NCI-H774 (cell line): ENCODE measurements at regions not wholly inside any gene's neighbourhood (a gene's known extent, or its start where the extent isn't known, plus 50 kb on each side); places are given as distances from the start of the nearest gene placed in this dataset.
"Not testable (repeated sequence)": the region's sequence is repeated elsewhere in the genome, so short reads cannot be mapped to it uniquely, and the experiment has no call there.

Source experiments
- DNase-seq: peaks from one replicate; lab custom pipeline; 2025; lab: John Stamatoyannopoulos, UW

DNA sequence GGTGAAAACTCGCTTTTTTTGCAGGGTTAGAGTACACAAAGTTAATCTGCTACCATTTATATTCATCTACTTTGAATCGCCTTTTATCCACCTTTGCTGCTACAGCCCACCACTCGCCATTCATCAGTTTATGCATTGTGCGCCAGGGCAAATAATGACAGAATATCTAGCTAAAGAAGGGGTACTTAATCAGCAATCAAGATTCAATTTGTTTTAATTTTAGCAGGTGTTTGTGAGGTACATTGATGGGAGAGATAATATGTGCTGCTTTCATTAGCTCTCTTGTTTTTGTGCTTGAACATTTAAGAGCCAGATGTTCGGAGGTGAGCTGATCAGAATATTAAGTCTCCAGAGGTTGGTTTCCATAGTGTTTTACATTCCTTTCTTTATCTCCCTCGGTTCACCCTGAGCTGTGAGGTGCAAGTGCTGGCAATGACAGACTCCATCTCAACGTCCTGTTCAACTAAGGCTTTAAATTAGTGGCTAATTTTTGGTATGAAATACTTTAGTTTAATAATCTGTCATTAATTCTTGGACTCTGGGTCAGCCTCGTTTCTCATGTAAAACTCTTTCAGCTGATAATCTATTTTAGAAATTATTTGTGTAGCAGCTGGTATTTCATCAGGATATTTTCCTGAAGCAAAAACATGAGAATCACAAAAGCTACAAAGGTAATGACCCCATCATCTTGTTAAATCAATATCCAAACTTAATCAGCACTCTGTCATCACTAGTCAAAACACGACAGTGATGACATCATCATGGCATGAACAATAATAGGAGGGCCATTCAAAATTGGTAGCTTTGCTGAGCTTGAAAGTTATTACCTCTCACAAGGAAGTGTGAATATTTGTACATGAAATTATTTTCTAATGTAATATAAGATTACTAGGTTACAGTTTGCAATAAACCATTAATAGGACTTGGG is 479.9 kb upstream of the FANCL start:
- no peak for DNase-seq

DNA sequence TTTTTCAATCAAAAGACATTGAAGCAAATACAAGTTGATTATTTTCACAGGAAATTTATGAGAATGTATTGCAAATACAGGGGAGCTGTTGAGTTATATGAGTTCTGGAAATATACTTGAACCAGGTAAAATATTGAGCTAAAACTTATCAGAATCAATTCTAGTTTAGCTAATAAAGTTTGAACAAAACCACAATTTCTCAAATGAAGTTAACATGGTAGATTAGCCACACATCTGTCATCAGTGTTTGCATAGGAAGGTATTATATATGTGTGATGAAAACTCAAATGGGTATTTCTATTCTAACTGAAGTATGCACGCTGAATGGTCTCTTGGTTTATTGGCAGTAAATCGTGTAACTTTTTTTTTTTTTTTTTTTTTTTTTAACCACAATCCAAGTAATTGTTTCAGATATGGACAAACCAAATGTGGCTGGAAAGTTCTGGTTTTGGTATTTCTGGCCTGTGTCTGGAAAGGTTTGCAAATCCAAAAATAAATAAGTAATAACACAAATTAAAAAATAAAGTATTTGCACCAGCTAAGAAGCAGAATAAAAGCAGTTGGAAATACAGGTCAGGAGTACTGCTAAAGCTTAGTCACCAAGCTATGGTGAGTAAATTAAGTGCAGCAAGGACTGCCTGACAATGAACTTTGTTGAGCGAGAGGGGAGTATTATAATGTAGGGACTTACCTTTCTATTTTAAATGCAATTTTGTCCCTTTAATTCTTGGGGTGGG is 479.1 kb upstream of the FANCL start:
- DNase-seq, result no peak

GRCh38 chr2:58715344-58715743 is 474.2 kb upstream of the FANCL start:
- no peak for DNase-seq

DNA sequence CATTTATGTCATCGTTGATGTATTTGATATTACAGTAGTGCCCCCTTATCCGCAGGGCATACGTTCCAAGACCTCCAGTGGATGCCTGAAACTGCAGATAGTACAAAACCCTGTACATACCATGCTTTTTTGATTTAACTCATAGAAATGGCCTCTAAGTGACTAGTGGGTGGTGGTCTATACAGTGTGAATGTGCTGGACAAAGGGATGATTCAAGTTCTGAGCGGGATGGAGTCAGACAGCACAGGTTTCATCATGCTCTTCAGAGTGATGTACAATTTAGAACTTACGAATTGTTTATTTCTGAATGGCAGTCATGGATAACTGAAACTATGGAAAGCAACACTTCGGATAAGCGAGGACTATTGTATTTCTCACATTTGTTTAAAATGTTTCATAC is 473.1 kb upstream of the FANCL start:
- DNase-seq, result no peak

GRCh38 chr2:58710795-58711279 is 469.7 kb upstream of the FANCL start:
- DNase-seq, result no peak

DNA sequence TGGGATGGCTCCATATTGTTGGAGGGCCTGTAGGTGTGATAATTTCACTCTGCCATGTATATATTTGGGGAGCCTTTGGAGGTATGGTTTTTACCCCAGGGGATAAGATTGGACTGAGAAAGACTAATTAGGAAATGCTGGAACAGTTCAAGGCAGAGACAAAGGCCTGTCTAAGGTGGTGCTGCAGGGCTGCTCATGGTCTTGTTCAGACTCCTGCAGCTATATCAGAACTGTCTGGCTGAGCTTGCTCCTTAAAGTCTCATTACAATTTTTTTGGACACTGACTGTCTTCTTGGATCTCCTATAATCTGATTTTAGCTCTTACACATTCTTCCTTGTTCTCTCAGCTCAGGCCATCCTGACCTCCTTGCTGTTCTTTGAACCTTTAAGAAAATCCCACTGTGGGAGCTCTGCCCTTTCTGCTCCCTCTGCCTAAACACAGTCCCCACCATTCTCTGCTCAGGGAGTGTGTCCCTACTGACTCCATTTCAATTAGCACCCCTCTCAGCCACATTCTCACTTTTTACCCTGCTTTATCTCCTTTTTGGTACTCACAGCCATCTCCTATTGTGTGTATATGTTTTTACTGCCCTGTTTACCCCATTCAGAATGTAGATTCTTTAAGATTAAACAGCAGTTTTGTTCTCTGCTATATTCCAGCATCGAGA is 468.7 kb upstream of the FANCL start:
- DNase-seq, result no peak

- no peak for DNase-seq
Measured at GRCh38 chr2:58709274-58709673, 468.1 kb upstream of the FANCL start.

GRCh38 chr2:58708565-58708964 is 467.4 kb upstream of the FANCL start:
- DNase-seq, result no peak

- no peak for DNase-seq
Measured at GRCh38 chr2:58702302-58702885, 461.3 kb upstream of the FANCL start.

- no peak for DNase-seq
Measured at GRCh38 chr2:58701688-58702301, 460.7 kb upstream of the FANCL start.

GRCh38 chr2:58700591-58700990 is 459.5 kb upstream of the FANCL start:
- no peak for DNase-seq

GRCh38 chr2:58699411-58699810 is 458.3 kb upstream of the FANCL start:
- no peak for DNase-seq

DNA sequence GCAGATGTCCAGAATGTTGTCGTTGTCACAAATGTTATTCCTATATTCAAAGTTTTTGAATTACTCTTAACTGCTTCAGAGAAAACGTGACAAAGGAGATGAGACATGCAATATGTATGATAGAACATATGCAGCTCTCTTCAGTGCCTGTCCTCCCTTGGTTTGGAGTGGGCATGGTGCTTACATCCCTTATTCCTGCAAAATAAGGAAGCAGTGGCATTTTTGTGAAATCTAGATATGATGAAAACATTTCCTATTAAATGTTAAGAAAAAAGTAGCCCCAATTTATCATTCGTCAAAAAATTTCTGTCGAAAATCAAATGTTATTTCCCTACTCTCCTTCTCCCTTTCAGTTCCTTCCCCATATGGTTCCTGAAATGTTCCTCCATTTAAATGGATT is 457.5 kb upstream of the FANCL start:
- DNase-seq, result no peak

DNA sequence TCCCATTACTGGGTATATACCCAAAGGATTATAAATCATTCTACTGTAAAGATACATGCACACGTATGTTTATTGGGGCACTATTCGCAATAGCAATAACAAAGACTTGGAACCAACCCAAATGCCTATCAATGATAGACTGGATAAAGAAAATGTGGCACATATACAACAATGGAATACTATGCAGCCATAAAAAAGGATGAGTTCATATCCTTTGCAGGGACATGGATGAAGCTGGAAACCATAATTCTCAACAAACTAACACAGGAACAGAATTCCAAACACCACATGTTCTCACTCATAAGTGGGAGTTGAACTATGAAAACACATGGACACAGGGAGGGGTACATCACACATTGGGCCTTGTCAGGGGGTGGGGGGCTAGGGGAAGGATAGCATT is 453.0 kb upstream of the FANCL start:
- not testable (repeated sequence) for DNase-seq

DNA sequence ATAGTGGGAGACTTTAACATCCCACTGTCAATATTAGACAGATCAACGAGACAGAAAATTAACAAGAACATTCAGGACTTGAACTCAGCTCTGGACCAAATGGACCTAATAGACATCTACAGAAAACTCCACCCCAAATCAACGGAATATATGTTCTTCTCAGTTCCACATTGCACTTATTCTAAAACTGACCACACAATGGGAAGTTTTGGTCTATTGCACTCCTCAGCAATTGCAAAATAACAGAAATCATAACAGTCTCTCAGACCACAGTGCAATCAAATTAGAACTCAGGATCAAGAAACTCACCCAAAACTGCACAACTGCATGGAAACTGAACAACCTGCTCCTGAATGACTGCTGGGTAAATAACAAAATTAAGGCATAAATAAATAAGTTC is 449.9 kb upstream of the FANCL start:
- DNase-seq, result not testable (repeated sequence)

- DNase-seq, result no peak
Measured at GRCh38 chr2:58688813-58689212, 447.7 kb upstream of the FANCL start.

DNA sequence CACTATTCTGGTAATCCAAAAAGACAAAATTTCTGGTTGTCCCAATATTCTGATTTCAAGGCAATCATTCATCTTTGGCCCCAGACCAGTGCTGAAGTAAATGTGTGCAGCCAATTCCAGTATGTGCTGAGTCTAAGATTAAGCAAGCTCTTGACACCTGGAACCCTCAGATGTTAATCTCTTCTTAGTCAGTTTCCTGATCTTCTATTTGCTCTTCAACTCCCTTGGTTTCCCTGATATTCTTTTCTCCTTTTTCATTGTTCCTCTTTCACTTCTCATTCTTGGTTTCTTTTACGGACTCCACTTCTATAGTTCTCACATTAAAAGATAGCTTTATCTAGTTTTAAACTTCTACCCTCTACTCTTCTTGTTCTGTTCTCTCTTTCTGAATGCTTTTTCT is 445.7 kb upstream of the FANCL start:
- no peak for DNase-seq

GRCh38 chr2:58680755-58681310 is 439.7 kb upstream of the FANCL start:
- DNase-seq, result no peak

DNA sequence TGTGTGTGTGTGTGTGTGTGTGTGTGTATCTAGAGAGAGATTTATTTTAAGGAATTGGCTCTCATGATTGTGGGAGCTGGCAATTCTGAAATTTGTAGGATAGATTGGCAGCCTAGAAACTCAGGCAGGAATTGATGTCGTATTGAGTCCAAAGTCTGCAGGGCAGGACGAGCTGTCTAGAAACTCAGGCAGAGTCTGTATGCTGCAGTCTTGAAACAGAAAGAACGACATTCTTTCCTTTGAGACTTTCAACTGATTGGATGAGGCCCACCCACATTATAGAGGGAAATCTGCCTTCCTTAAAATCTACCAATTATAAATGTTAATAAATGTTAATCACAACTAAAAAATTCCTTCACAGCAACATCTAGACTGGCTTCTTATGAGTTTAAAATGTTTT is 436.6 kb upstream of the FANCL start:
- no peak for DNase-seq

DNA sequence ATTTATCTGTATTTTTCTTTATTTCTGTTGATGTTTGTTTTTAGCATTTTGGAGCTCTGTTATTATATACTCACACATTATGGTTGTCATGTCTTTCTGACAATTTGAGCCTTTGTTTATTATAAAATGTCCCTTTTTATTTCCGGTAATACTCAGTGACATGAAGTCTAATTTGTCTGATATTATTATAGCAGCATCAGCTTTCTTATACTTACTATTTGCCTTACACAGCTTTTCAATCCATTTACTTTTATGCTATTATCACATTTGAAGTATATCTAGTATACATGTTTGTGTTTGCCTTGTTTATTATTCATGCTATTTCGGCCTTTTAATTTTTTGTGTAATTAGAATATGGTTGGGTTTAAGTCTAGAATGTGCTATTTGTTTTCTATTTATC is 430.6 kb upstream of the FANCL start:
- no peak for DNase-seq

DNA sequence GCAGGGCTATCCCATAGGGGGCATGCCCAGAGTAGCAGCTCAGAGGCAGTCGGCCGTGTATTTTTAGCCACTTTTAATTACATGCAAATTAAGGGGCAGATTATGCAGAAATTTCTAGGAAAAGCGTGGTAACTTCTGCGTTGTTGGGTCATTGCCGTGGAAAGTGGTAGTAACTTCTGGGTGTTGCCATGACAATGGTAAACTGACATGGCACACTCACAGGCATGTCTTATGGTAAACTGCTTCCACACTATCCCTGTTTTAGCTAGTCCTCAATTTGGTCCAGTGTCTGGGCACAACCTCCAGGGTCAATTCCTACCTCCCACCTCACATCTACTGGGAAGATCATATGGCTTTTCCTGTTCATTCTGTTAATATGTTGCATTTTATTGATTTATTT is 428.9 kb upstream of the FANCL start:
- no peak for DNase-seq
